H54 (cell line): ENCODE measurements at regions not wholly inside any gene's neighbourhood (a gene's known extent, or its start where the extent isn't known, plus 50 kb on each side); places are given as distances from the start of the nearest gene placed in this dataset.

ENCODE experiments used
- DNase-seq: peaks from one replicate; pipeline ENCODE4 v3.0.0; 2011; ENCODE audit warnings: low spot score, mixed read lengths; ENCODE audit not compliant: insufficient read length
- FAIRE-seq: peaks from 3 replicates; lab custom pipeline; 2011; peaks lifted over from hg19 to GRCh38; lab: Jason Lieb, UNC
- POLR2A ChIP-seq: IDR thresholded peaks from 2 replicates; pipeline ENCODE4 v1.6.1; 2011; ENCODE audit warnings: low read depth, mild to moderate bottlenecking, low read length

DNA sequence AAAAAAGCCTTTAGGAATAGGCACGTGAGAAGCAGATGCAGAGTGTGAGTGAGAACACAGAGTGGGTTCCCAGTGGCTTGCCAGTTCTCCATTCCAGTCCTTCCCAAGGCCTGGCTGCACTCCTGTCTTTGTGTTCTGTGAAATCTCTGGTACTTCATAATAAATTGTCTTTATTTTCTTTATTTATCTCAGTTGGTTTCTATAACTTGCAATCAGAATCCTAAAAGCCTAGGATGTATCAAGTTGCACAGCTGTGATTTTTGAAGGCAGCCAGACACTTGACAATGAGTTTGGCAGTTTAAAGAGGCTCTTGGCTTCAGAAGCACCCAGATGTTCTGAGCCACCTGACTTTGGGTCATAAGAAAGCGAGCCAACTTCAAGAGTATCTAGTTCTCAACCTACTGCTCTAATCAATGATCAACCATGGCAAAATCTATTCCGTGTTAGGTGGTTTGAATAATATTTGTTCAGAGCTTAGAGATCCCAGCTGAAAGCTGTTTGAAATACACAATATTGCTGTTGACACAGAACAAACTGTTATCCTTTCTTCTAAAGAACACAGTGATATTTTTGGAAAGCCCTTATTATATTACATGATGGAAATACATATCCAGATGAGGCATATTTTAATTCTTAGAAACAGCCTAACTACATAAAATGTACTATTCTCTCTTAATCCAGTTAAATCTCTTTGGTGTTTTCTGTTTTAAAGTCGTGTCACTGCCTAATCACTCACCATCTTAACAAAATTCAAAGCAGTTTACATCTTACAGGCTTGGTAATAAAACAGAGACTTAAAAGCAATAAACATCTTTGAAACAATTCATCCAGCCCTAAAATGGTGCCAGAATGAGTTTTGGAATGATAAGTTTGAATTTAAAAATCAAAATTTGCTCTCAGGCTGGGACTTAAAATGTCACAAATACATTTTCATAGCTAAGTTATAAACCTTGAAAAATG lies 483.0 kb upstream of the NBEA start:
- no peak for TF ChIP-seq POLR2A
- FAIRE-seq (no peak), DNase-seq (no peak)

DNA sequence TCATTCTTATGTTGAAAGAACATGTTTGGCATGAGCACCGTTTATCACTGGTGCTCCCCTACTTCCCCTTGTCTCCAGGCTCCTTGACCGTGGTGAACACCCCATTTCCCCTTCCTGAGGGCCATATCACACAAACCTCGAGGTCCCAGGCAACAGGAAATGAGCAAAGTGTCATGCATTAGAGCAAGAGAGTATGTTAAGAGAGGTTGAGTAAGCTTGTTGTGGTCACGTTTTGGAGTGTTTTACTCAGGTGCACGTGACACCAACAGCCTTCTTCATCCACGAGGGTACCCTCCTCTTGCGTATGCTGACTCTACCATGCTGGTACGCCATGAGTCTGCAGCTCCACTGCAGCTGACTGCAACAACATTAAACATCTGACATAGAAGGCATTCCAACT lies 482.2 kb upstream of the NBEA start:
- TF ChIP-seq POLR2A, result no peak
- no peak for DNase-seq
- FAIRE-seq, result no peak

DNA sequence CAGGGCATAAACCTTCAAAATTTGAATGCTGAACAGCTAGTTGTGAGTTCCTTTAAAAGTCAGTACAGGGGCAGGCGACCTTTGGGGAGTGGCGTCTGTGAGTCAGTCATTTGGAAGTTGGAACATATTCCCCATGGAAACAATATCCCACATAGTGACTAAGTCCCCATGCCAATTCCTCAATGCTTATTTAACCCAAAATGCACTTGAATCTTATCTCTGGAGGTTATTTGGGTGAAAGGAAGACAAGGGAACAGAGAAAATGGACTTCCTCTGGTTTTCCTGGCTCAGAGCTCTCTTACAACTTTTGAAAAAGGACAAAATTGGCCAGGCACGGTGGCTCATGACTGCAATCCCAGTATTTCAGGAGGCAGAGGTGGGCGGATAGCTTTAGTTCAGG lies 479.2 kb upstream of the NBEA start:
- DNase-seq, result peak; percentile 10
- peak; percentile 30 for FAIRE-seq
- no peak for TF ChIP-seq POLR2A

DNA sequence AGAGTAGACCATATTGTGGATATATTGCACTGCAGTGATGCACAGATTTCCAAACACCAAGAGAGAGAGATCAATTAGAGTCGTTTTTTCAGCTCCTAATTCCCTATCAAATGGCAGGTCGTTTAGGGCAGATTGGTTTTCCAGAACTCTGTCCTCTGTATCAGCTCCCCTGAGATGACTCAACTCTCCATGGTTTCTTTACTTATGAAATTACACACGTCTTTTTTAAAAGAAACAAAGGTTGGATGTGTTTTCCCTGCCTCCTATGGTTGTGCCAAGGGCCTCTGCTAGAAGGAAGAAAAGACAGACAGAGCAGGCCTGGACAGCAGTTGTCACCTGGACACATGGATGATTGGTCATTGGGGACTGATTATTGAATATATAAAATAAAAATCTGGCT lies 478.1 kb upstream of the NBEA start:
- DNase-seq, result no peak
- TF ChIP-seq POLR2A, result no peak
- FAIRE-seq, result no peak

DNA sequence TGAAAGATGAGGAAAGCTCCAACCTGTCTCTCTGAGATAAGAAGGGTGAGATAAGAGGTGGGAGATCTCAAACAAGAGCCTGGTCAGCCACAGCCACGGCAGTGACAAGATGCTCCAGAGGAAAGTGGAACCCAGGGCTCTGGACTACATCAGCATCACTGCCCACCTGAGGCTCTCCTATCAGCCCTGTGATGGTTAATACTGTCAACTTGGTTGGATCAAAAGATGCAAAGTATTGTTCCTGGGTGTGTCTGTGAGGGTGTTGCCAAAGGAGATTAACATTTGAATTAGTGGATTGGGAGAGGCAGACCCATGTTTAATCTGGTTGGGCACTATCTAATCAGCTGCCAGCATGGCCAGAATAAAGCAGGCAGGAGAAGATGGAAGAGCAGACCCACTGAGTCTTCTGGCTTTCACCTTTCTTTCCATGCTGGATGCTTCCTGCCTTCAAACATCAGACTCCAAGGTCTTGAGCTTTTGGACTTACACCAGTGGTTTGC lies 476.6 kb upstream of the NBEA start:
- no peak for FAIRE-seq
- no peak for TF ChIP-seq POLR2A
- no peak for DNase-seq

DNA sequence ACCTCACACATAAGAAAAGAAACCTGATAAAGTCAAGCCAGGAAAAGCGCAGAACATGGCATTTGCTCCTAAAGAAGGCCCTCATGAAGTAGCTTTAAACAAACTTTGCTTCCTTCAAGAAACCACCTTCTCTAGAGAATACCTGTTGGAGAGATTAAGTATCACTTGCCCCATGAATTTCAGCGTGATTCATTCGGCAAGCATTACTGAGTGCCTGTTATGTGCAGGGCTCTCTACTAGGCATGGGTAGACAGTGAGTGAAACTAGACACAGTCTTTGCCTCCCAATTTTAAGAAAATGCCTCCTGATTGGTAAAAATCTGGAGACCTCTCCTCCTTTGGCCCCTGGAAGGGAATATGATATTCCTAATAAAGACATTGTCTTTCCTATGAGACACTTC lies 475.8 kb upstream of the NBEA start:
- FAIRE-seq, result no peak
- no peak for TF ChIP-seq POLR2A

DNA sequence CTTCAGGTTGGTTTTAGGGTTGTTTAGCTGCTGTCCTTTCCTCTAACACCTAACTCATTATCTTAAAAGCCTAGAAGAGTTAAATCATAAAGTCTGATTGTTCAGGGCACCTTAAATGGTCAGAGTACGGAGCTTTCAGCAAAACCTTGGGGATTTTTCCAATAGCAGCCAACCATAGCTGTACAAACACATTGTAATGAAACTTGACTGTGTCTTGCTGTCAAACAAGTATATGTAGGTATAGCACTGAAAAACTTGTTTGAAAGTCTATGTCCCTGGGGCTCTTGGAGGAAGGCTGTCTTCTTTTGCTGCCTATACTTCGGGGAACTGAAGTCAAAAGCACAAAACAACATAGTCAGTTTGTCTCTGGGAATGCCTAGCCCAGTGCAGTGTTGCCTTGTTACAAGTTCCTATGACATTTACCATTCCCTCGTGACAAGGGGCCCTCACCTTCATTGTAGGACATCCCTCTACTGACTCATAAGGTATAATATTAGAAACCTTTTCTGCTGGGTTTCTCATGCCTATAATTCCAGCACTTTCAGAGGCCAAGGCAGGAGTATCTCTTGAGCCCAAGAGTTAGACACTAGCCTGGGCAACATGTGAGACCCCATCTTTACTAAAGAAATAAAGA lies 474.5 kb upstream of the NBEA start:
- TF ChIP-seq POLR2A, result no peak
- no peak for DNase-seq
- FAIRE-seq, result no peak

More for the DNA sequence above, 475.8 kb upstream of the NBEA start:
- DNase-seq, result no peak

DNA sequence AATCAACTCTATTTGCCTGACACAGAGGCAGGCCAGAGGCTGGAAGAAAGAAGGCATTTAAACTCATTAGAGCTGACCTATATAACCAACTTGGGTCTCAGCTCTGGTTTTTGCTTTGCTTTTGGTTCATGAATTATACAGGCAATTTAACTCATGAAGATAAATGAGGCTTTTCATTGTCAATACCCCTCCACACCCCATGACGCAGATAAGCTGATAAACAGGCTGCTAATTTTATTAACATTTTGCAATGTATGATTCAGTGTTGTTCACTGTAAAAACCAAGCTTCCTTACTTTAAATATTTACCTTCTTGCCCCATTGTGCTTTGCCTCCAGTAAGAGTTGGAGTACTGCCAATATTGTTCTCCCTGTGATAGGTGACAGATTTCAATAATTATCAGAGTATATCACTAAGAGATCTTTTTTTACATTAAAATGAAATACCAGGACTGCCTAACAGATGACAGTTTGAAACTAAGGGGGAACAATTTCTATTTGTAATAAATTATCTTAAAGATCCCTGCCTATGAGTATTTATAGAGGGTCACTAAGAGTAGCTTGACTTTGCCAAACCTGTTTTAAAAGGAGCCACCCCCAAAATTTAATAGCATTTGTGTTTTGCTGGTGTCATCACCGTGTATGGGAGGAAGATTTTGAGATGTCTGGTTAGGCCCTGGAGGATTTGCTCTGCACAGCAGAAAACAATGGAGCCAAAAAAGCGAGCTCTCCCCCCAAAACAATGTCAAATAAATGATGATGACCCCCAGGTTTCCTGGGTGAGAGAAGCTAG lies 472.7 kb upstream of the NBEA start:
- TF ChIP-seq POLR2A, result no peak
- FAIRE-seq, result no peak
- no peak for DNase-seq

DNA sequence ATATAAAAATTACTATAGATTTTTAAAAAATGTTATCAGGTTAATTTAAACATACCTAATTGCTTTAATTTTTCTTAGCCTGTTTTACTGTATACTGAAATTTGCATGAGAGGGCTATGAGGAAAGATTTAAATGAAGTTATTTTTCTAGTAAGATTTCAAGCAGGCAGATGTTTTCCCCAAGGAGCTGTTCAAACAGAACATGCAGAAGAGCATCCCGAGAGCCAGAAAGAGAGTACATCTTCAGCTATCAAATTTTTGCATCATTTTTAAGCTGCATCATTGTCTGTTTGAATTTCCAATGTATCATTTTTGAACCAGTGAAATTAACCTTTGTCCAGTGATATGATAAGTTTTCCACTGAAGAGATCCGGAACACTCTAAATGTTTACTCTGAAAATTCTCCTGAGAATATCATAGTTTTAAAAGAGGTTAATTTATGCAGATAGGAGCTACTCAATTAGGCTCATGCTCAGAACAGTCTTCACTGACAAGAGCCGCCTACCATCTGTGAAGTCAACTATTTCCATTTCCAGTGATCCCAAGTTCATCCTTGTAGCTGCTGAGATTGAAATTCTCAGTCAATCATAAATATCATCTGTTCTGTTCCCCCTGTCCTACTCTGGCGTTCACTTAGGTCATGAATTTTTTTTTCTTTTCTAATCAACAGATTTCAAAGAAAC lies 467.7 kb upstream of the NBEA start:
- FAIRE-seq (no peak), DNase-seq (no peak)
- no peak for TF ChIP-seq POLR2A

DNA sequence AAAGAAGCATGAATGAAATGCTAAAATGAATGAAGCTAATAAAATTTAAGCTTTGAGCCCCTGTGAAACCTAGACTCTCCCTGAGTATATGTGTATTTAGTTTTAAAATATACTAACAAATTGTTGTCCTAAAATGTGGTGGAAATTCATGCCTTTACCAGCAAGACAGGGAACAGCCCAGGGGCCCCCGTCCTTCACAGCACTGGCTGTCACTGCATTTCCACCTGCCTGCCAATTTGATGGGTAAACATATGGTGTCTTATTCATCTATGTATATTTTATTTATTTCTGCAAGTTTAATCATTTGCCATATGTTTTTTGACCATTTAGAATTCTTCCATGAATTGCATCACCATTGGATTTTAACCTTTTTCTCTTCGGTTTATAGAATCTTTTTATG lies 463.7 kb upstream of the NBEA start:
- DNase-seq (no peak), FAIRE-seq (no peak)

DNA sequence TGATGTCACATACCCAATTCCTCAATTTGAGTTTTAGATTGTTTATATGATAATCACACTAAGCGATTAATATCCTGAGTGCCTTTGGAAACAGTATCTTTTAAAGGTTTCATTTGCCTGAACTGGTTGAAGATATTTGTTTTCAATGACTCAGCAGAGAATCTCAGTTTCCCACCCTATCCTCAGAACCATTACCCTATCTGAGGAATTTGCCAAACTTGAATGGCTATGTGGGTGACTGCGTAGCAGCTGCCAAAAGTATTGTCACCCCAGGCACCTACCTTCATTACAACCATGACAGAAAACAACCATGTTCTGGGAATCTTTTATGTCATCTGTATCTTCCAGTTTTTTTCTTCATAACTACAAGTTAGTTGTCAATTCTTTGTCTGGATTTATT lies 440.1 kb upstream of the NBEA start:
- DNase-seq (no peak), FAIRE-seq (no peak)
- no peak for TF ChIP-seq POLR2A

More for the DNA sequence above, 463.7 kb upstream of the NBEA start:
- no peak for TF ChIP-seq POLR2A

DNA sequence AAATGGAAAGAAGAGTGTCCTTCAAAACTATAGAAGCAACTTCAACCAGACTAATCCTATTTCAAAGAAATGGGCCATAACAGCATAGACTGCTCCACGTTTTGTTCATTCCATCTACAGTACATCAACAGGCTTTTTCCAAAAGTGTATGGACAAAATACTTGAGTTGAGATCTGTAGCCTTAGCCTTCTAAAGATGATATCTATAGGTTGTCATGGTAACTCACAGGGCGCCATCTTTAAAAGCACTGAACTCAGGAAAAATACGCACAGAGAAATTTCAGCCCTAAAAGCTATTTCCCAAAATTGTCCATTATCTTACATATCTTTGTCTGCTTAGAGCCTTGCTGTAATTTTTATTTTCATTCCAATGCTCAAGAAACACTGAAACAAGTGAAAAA lies 439.4 kb upstream of the NBEA start:
- no peak for DNase-seq
- no peak for FAIRE-seq
- no peak for TF ChIP-seq POLR2A

DNA sequence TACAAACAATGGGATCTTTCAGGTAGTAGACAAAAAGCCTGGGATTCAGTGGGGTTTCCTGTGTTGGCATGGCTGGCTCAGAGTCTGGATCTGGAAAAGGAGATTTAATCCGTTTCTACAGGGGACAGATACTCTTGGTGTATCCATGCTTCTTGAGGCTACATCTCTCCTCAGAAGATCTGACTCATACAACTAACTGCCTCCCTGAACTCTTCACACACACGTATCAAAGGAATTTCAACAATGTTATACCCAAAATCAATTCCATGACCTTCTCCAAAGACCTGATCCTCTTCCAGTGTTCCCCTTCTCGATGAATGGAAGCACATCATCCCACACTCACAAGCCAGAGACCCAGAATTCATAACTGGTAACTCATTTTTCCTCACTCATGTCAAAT lies 435.3 kb upstream of the NBEA start:
- no peak for DNase-seq
- no peak for FAIRE-seq
- no peak for TF ChIP-seq POLR2A

DNA sequence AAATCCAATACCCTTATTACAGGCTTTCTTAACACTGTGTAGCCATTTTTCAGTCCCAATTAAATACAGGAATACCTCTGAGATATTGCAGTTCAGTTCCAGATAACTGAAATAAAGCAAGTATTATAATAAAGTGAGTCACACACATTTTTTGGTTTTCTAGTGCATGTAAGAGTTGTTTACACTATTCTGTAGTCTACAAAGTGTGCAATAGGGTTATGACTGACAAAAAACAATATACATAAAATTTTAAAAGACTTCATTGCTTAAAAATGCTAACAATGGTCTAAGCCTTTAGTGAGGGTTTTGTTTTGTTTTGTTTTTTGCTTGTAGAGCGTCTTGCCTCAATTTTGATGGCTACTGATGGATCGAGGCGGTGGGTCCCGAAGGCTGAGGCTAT lies 434.4 kb upstream of the NBEA start:
- DNase-seq, result no peak
- TF ChIP-seq POLR2A, result no peak
- FAIRE-seq, result no peak
